ENCODE measurements at regions not wholly inside any gene's neighbourhood (a gene's known extent, or its start where the extent isn't known, plus 50 kb on each side); places are given as distances from the start of the nearest gene placed in this dataset.

GRCh38 chr17:72456075-72456474 lies 335.3 kb downstream of the SOX9 start:
- H3K4me3 ChIP-seq (replicated peaks; ENCODE audit: low read depth, low read length) = no peak overlapping the region
- DNase-seq (ENCODE audit: extremely low read depth, low read depth) = no peak
- TF ChIP-seq CTCF (IDR thresholded peaks at IDR 0.05; ENCODE audit: low read depth, low read length, missing control alignments) = no peak

- no peak for DNase-seq (ENCODE audit: extremely low read depth, low read depth)
- TF ChIP-seq CTCF (IDR thresholded peaks at IDR 0.05; ENCODE audit: low read depth, low read length, missing control alignments) = no peak
- no peak overlapping the region for H3K4me3 ChIP-seq (replicated peaks; ENCODE audit: low read depth, low read length)
These were observed 336.9 kb downstream of the SOX9 start for GRCh38 chr17:72457712-72458111.

- no peak overlapping the region for H3K4me3 ChIP-seq (replicated peaks; ENCODE audit: low read depth, low read length)
- no peak for DNase-seq (ENCODE audit: extremely low read depth, low read depth)
- no peak for TF ChIP-seq CTCF (IDR thresholded peaks at IDR 0.05; ENCODE audit: low read depth, low read length, missing control alignments)
These were observed 337.5 kb downstream of the SOX9 start for GRCh38 chr17:72458301-72458700.

GRCh38 chr17:72460711-72461110 lies 339.9 kb downstream of the SOX9 start:
- H3K4me3 ChIP-seq (replicated peaks; ENCODE audit: low read depth, low read length) = no peak overlapping the region
- no peak for DNase-seq (ENCODE audit: extremely low read depth, low read depth)
- TF ChIP-seq CTCF (IDR thresholded peaks at IDR 0.05; ENCODE audit: low read depth, low read length, missing control alignments) = no peak

- no peak for DNase-seq (ENCODE audit: extremely low read depth, low read depth)
- H3K4me3 ChIP-seq (replicated peaks; ENCODE audit: low read depth, low read length) = no peak overlapping the region
- TF ChIP-seq CTCF (IDR thresholded peaks at IDR 0.05; ENCODE audit: low read depth, low read length, missing control alignments) = no peak
These were observed 340.9 kb downstream of the SOX9 start for GRCh38 chr17:72461757-72462156.

GRCh38 chr17:72462407-72462806 lies 341.6 kb downstream of the SOX9 start:
- no peak for DNase-seq (ENCODE audit: extremely low read depth, low read depth)
- H3K4me3 ChIP-seq (replicated peaks; ENCODE audit: low read depth, low read length) = no peak overlapping the region

More at GRCh38 chr17:72462407-72462806, 341.6 kb downstream of the SOX9 start:
- TF ChIP-seq CTCF (IDR thresholded peaks at IDR 0.05; ENCODE audit: low read depth, low read length, missing control alignments) = no peak

Data from HFF-Myc (cell line).